Smooth muscle cell of the brain vasculature (primary cell): ENCODE measurements at regions not wholly inside any gene's neighbourhood (a gene's known extent, or its start where the extent isn't known, plus 50 kb on each side); places are given as distances from the start of the nearest gene placed in this dataset.
"Not testable (repeated sequence)": the region's sequence is repeated elsewhere in the genome, so short reads cannot be mapped to it uniquely, and the experiment has no call there.

Source experiments
- DNase-seq: peaks from one replicate; pipeline ENCODE4 v3.0.0-alpha.2; 2012; ENCODE audit warnings: low read depth, low spot score

DNA sequence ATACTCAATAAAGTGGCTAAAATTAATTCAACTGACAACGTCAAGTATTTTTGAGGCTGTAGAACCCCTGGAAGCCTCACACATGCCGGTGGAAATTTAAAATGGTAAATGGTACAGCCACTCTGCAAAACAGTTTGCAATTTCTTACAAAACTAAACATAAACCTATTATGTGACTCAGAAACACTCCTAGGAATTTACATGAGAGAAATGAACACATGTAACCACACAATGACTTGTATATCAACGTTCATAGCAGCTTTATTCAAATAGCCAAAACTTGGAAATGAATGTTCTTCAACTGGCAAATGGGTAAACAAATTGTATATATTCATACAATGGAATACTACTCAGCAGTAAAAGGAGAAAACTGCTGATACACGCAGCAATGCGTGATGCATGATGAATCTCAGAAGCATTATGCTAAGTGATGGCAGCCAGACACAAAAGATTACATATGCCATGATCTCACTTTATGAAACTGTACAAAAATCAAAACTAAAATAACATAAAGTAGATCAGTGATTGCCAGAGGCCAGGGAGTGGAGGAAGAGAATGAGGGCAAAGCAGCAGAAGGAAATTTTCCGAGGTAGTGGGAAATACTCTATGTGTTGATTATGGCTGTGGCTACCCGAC, 112.5 kb downstream of the FAM50B start:
- no peak for DNase-seq

DNA sequence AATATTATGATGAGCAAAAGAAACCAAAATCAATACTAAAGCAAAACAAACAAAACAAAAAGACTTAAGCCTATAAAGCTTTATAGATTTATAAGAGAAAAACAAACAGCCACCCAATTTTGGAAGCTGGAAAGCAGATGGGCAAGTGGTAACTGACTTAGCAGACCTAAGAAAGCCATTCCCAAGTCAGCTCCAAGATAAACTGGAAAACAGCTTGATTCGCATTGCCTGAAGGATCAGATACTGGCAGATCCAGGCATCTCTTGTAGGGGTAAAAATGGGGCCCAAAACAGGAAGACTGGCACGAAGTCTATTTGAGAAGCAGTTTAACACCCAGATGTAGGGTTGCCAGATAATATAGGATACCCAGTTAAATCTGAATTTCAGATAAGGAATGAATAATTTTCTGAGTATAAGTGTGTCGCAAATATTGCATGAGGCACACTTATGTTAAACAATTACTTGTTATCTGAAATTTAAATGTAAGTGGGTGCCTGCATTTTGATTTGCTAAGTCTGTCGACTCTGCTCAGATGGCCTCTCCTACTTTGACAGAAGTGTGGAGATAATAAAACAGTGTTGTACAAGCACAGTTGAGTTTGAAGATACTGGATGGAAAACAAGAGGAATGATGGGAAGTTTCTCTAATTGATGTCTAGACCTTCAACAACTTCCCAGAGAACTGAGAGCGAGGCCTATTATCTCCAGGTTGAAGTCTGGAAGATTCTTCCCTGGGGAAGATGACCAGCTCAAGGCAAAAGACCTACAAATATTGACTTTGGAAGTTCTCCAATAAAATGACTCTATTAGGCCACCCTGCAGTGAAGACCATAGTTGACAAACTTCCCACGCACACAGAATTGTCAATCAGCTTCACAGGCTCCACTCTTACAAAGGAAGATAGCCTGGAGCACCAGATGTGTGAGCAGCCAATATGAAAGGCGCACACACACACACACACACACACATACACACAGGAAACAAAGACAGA, 113.4 kb downstream of the FAM50B start:
- peak; percentile 88 for DNase-seq

DNA sequence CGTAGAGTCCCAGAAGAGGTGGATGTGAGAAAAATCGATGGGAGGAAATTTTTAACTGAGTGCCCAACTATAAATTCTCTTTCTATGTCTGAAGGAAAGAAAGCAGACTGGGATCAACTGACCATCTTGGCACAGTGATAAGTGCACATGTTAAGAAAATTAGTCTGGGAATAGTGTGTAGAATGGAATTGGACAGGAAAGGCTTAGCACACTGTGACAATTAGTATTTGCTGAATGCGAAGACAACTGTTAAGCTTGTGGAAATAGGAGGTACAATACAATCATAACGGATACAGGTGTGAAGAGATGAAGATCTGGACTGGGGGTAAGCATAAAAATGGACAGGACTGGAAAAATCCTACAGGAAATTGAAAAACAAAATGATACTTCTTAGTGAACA, 114.3 kb downstream of the FAM50B start:
- DNase-seq, result no peak

DNA sequence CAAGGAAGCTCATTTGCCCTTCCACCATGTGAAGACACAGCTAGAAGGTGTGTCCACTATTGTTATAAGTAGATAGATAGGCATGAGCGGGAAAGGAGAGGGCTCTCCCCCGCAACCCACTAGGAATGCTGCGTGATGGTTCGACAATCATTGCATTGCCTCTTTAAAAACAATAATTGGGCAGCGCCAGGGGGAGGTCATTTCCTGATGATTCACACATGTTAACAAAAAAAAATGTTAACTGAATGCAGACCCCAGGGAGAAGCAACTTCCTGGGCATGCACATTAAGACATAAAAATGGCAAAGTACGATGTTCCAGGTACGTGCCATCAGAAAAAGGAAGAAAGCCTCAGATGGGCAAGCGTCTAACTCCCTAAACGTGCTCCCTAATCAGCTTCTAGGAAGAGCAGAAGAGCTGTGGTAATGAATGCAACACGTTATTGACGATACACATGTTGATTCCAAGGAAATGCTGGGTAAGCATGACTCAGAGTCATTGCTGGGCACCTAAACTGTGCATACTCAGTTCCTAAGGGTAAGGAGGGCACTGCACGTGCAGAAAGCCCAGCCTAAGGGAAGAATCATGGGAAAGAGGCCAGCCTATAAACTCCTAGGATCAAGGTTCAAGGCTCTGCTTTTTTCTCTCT, 113.7 kb downstream of the FAM217A start:
- no peak for DNase-seq

DNA sequence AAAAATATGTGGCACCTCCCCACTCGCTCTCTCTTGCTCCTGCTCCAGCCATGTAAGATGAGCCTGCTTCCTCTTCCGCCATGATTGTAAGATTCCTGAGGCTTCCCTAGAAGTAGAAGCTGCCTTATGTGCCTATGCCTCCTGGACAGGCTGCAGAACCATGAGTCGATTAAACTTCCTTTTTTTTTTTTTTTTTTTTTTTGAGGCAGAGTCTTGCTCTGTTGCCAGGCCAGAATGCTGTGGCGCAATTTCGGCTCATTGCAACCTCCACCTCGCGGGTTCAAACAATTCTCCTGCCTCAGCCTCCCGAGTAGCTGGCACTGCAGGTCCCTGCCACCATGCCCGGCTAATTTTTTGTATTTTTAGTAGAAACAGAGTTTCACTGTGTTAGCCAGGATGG, 112.5 kb downstream of the FAM217A start:
- DNase-seq, result no peak

GRCh38 chr6:3970097-3970496, 108.8 kb downstream of the FAM217A start:
- no peak for DNase-seq

GRCh38 chr6:3973152-3973551, 105.8 kb downstream of the FAM217A start:
- not testable (repeated sequence) for DNase-seq

GRCh38 chr6:3977875-3978711, 100.8 kb downstream of the FAM217A start:
- DNase-seq, result peak; percentile 94

- DNase-seq, result not testable (repeated sequence)
These were observed 100.0 kb downstream of the FAM217A start for GRCh38 chr6:3978966-3979365.

DNA sequence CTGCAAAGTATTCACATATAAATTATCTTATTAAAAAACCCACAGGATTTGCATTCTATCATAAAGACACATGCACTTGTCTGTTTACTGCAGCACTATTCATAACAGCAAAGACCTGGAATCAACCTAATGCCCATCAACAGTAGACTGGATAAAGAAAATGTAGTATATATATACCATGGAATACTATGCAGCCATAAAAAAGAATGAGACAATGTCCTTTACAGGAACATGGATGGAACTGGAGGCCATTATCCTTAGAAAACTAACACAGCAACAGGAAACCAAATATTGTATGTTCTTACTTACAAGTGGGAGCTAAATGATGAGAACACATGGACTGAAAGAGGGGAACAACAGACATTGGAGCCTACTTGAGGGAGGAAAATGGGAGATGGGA, 97.0 kb downstream of the FAM217A start:
- no peak for DNase-seq

DNA sequence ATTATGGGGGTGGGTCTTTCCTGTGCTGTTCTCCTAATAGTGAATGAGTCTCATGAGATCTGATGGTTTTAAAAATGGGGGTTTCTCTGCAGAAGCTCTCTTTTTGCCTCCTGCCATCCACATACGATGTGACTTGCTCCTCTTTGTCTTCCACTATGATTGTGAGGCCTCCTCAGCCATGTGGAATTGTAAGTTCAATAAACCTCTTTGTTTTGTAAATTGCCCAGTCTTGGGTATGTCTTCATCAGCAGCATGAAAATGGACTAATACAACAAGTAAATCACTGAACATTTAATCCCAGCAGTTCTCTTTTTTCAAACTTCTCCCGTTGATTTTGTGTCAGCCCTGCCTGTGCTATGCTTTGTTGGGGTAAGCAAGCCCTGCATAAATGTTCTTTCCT, 95.2 kb downstream of the FAM217A start:
- DNase-seq, result no peak

- no peak for DNase-seq
These were observed 94.4 kb downstream of the FAM217A start for GRCh38 chr6:3984494-3984893.

GRCh38 chr6:3986241-3986640, 92.7 kb downstream of the FAM217A start:
- DNase-seq, result no peak

DNA sequence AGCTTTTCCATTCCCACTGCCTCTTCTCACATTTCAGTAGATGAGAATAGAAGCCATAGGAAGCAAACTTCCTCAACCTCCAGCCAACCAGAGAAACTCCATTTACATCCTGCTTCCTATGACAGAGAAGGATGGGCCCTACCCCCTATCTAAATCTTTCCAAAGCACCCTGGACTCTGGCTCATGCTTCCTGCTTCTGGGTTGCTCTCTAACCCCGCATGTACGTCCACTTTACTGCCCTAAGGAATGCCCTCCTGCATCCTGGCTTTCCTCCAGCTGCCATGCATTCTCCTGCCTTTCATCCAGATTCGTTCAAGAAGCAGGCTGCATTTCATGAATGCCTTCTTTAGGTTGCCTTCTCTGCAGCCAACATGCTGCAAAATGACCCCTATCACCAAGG, 91.9 kb downstream of the FAM217A start:
- no peak for DNase-seq

DNA sequence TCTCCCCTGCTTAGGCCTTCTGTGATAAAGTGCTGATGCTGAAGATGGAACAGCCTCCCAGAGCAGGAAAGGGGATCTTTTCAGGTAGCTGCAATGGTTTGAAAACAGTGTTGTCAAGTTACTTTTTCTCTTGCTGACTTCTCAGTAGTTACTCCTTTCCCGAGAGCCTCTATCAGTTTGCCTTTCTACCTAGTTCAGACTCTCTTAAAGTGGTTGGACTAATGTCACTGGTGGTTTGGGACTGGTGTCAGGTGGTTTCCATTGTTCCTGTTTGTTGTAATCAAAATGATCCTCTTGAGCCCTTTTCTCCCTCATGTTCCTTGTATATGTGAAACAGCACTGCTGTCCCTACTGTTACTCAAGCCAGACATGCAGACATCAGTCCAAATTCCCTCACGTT, 91.4 kb downstream of the FAM217A start:
- no peak for DNase-seq

DNA sequence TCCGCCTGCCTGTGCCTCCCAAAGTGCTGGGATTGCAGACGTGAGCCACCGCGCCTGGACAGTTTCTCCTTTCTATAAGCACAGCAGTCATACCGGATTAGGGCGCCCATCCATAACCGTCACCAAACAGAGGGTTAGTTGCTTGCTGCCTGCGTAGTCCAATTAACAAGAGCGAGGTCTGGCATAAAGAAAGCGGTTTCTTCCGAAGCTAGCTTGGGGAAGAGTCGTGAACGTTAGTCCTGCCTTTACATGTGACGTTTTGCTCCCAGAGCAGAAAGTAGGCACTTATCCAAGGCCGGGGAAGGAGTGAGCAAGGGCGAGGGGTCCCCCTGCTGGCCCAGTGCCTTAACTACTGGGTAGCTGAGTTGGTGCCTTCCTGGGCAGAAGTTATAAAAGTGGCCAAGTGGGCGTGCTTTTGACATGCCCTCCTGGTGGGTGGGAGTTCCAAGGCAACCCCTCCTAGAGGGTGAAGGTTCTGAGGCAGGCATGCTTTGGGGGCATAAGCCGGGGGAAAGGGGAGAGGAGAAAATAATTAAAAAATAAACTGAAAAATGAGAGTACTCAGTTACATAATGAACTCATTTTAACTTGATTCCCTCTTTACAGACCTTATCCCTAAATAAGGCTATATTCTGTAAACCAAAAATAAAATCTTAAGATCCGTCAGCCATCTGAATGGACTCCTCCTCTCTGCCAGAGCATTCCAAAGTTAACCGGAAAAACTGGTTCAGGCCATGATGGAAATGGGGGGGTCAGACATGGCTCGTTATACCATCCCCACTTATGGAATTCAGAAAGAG, 88.0 kb downstream of the FAM217A start:
- DNase-seq, result peak; percentile 74

GRCh38 chr6:3991941-3992340, 87.0 kb downstream of the FAM217A start:
- no peak for DNase-seq

DNA sequence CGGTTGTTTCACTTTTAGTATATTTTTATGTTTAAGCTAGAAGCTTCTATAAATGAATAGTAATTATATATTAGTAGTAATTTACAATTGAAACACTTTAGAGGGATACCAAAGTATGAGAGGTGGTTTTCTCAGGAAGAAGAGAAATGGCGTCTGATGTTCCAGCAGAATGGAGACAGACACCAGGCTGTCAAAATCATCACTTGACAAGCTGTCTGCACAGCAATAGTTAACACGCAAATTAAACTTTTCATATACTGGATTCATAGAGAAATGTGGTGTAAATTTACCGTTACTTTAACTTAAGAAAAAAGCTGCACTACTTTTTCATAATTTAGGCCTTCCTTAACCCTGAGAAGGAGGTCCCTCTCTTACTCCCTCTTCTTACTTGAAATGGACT, 82.6 kb downstream of the FAM217A start:
- DNase-seq, result no peak

GRCh38 chr6:3997177-3997770, 81.7 kb downstream of the FAM217A start:
- DNase-seq, result peak; percentile 54
